Trophoblast cell (in vitro differentiated cells and primary cell): ENCODE measurements at regions not wholly inside any gene's neighbourhood (a gene's known extent, or its start where the extent isn't known, plus 50 kb on each side); places are given as distances from the start of the nearest gene placed in this dataset.

Source experiments
- DNase-seq, 2 donors: peaks; one replicate each; pipeline ENCODE4 v3.0.0-alpha.2; 2016
- H2AFZ ChIP-seq: 2 replicates; pipeline ENCODE4 v1.6.1; 2013; ENCODE audit warnings: low read length, moderate library complexity, mild to moderate bottlenecking; ENCODE audit not compliant: insufficient read depth, poor library complexity
- H2AK5ac ChIP-seq: 2 replicates; pipeline ENCODE4 v1.6.1; 2013; ENCODE audit warnings: mild to moderate bottlenecking, low read length
- H2BK120ac ChIP-seq: 2 replicates; pipeline ENCODE4 v1.6.1; 2013; ENCODE audit warnings: low read length, mild to moderate bottlenecking, moderate library complexity; ENCODE audit not compliant: insufficient read depth, poor library complexity
- H2BK12ac ChIP-seq: 2 replicates; pipeline ENCODE4 v1.6.1; 2013; ENCODE audit warnings: mild to moderate bottlenecking, low read length, moderate library complexity
- H2BK5ac ChIP-seq: 2 replicates; pipeline ENCODE4 v1.6.1; 2013; ENCODE audit warnings: low read length, low read depth, moderate library complexity, mild to moderate bottlenecking; ENCODE audit not compliant: poor library complexity
- H3K14ac ChIP-seq: 2 replicates; pipeline ENCODE4 v1.6.1; 2013; ENCODE audit warnings: mild to moderate bottlenecking, low read length
- H3K18ac ChIP-seq: 2 replicates; pipeline ENCODE4 v1.6.1; 2013; ENCODE audit warnings: mild to moderate bottlenecking, low read length
- H3K23ac ChIP-seq: 2 replicates; pipeline ENCODE4 v1.6.1; 2013; ENCODE audit warnings: low read length
- H3K27ac ChIP-seq: 2 replicates; pipeline ENCODE4 v1.5.1; 2013; ENCODE audit warnings: low read depth, mild to moderate bottlenecking, inconsistent platforms, low read length, moderate library complexity
- H3K27me3 ChIP-seq: 2 replicates; pipeline ENCODE4 v1.6.1; 2013; ENCODE audit warnings: inconsistent platforms, mild to moderate bottlenecking, low read length, moderate library complexity; ENCODE audit not compliant: insufficient read depth
- H3K36me3 ChIP-seq, 2 experiments: 1 replicate in 1 of 2; 2 replicates in 1 of 2; pipeline ENCODE4 v1.6.1; 2013; ENCODE audit warnings: low read length in 2 of 2, mild to moderate bottlenecking in 2 of 2, moderate library complexity in 1 of 2; ENCODE audit not compliant: insufficient read depth in 2 of 2, control insufficient read depth in 1 of 2
- H3K4ac ChIP-seq: 2 replicates; pipeline ENCODE4 v1.6.1; 2013; ENCODE audit warnings: low read depth, mild to moderate bottlenecking, low read length, moderate library complexity
- H3K4me1 ChIP-seq, 2 experiments: 1 replicate in 1 of 2; 2 replicates in 1 of 2; pipeline ENCODE4 v1.6.1; 2013; ENCODE audit warnings: low read length in 2 of 2, mild to moderate bottlenecking in 2 of 2, moderate library complexity in 1 of 2; ENCODE audit not compliant: insufficient read depth in 2 of 2, control insufficient read depth in 1 of 2
- H3K4me2 ChIP-seq: 2 replicates; pipeline ENCODE4 v1.6.1; 2013; ENCODE audit warnings: inconsistent platforms, mild to moderate bottlenecking, low read length, moderate library complexity
- H3K4me3 ChIP-seq: 2 replicates; pipeline ENCODE4 v1.5.1; 2013; ENCODE audit warnings: mild to moderate bottlenecking, low read depth, low read length, inconsistent platforms
- H3K79me1 ChIP-seq: one replicate; pipeline ENCODE4 v1.6.1; 2013; ENCODE audit warnings: low read length
- H3K79me2 ChIP-seq: 2 replicates; pipeline ENCODE4 v1.6.1; 2013; ENCODE audit warnings: low read length, mild to moderate bottlenecking; ENCODE audit not compliant: control insufficient read depth, insufficient read depth, poor library complexity
- H3K9ac ChIP-seq: 2 replicates; pipeline ENCODE4 v1.6.1; 2013; ENCODE audit warnings: mild to moderate bottlenecking, low read length
- H3K9me3 ChIP-seq: 2 replicates; pipeline ENCODE4 v1.6.1; 2013; ENCODE audit warnings: low read depth, mild to moderate bottlenecking, control low read depth, inconsistent platforms, low read length; ENCODE audit not compliant: insufficient read depth
- H4K12ac ChIP-seq: 2 replicates; pipeline ENCODE4 v1.6.1; 2013; ENCODE audit warnings: low read depth, mild to moderate bottlenecking, low read length, moderate library complexity
- H4K8ac ChIP-seq: 2 replicates; pipeline ENCODE4 v1.6.1; 2013; ENCODE audit warnings: low read depth, mild to moderate bottlenecking, low read length, moderate library complexity
- H4K91ac ChIP-seq: one replicate; pipeline ENCODE4 v1.6.1; 2013; ENCODE audit warnings: low read depth, mild to moderate bottlenecking, low read length, moderate library complexity
- WGBS: extraction: QIAGEN DNeasy Blood & Tissue Kit; methylation state at CpG from one replicate; pipeline ENCODE4 v1.1.7; 2013; ENCODE audit warnings: missing lambda C conversion rate; ENCODE audit not compliant: insufficient read length, insufficient coverage; ENCODE audit errors: extremely low coverage; 5-methylcytosine and 5-hydroxymethylcytosine counted together

DNA sequence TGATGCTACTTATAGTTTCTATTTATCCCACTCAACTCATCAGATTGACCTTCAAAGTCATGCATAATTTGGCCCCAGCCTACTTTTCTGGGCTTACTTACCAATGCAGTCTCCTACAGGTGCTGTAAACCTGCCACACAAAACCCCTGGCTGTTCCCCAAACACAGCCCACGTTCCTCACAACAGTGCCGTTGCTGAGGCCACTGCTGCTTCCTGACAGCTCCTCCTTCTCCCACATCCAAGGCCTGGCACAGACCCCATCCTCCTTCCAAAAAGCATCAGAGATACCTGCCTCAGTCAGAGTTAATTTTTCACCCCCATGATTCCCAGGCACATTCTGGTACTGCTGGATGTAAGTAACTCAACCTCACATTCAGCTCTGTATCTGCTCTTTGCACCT, 68.1 kb upstream of the SIMC1 start:
- no CpG with 5 or more reads among the region's 2 CpGs for WGBS
- no peak overlapping the region for H3K9ac ChIP-seq

GRCh38 chr5:176171171-176171760, 67.0 kb upstream of the SIMC1 start:
- Histone ChIP-seq H3K23ac (no peak overlapping the region), H2BK12ac (no peak overlapping the region), H3K18ac (no peak overlapping the region), H2AFZ (no peak overlapping the region), H4K8ac (no peak overlapping the region), H3K4me2 (no peak overlapping the region), H3K4me1 (no peaks in the 10 kb centered on the region), H3K79me1 (no peaks in the 10 kb centered on the region), H2BK5ac (no peak overlapping the region), H4K91ac (no peak overlapping the region), H3K27ac (no peak overlapping the region), H2BK120ac (no peak overlapping the region), H3K27me3 (no peaks in the 10 kb centered on the region), H3K79me2 (no peaks in the 10 kb centered on the region), H3K4ac (no peak overlapping the region), H4K12ac (no peak overlapping the region), H2AK5ac (no peak overlapping the region), H3K9ac (no peak overlapping the region), H3K9me3 (no peaks in the 10 kb centered on the region), H3K14ac (no peak overlapping the region), H3K36me3 (no peaks in the 10 kb centered on the region), H3K4me3 (no peak overlapping the region)
- WGBS, result no CpG with 5 or more reads among the region's 11 CpGs
- no peak for DNase-seq

More for the DNA sequence above, 68.1 kb upstream of the SIMC1 start:
- H3K27me3 ChIP-seq, result no peaks in the 10 kb centered on the region
- H3K4me3 ChIP-seq, result no peak overlapping the region
- H3K79me2 ChIP-seq, result no peaks in the 10 kb centered on the region
- H3K36me3 ChIP-seq, result no peaks in the 10 kb centered on the region
- no peaks in the 10 kb centered on the region for H3K79me1 ChIP-seq
- no peak overlapping the region for H3K27ac ChIP-seq
- H4K8ac ChIP-seq, result no peak overlapping the region
- H3K9me3 ChIP-seq, result no peaks in the 10 kb centered on the region
- H3K18ac ChIP-seq, result no peak overlapping the region
- H3K4ac ChIP-seq, result no peak overlapping the region
- H2BK120ac ChIP-seq, result no peak overlapping the region
- H4K12ac ChIP-seq, result no peak overlapping the region
- H4K91ac ChIP-seq, result no peak overlapping the region
- H3K4me2 ChIP-seq, result no peak overlapping the region
- H2BK5ac ChIP-seq, result no peak overlapping the region
- H3K23ac ChIP-seq, result no peak overlapping the region
- no peak overlapping the region for H2AK5ac ChIP-seq
- H2AFZ ChIP-seq, result no peak overlapping the region
- H3K4me1 ChIP-seq, result no peaks in the 10 kb centered on the region
- no peak for DNase-seq
- H3K14ac ChIP-seq, result no peak overlapping the region
- no peak overlapping the region for H2BK12ac ChIP-seq

GRCh38 chr5:176172246-176172645, 66.0 kb upstream of the SIMC1 start:
- H3K9ac ChIP-seq, result no peak overlapping the region
- no CpG with 5 or more reads among the region's 7 CpGs for WGBS
- H3K4me1 ChIP-seq, result no peaks in the 10 kb centered on the region
- H3K4me3 ChIP-seq, result no peak overlapping the region
- no peak overlapping the region for H4K8ac ChIP-seq
- H2BK120ac ChIP-seq, result no peak overlapping the region
- H3K27me3 ChIP-seq, result no peaks in the 10 kb centered on the region
- H3K14ac ChIP-seq, result no peak overlapping the region
- no peak for DNase-seq
- H2AFZ ChIP-seq, result no peak overlapping the region
- H3K23ac ChIP-seq, result no peak overlapping the region
- no peaks in the 10 kb centered on the region for H3K36me3 ChIP-seq
- no peaks in the 10 kb centered on the region for H3K79me1 ChIP-seq
- H3K79me2 ChIP-seq, result no peaks in the 10 kb centered on the region
- H3K4ac ChIP-seq, result no peak overlapping the region
- H2BK5ac ChIP-seq, result no peak overlapping the region
- H3K27ac ChIP-seq, result no peak overlapping the region
- H4K91ac ChIP-seq, result no peak overlapping the region
- no peak overlapping the region for H2BK12ac ChIP-seq
- no peak overlapping the region for H2AK5ac ChIP-seq
- H3K4me2 ChIP-seq, result no peak overlapping the region
- H4K12ac ChIP-seq, result no peak overlapping the region
- no peak overlapping the region for H3K18ac ChIP-seq
- no peaks in the 10 kb centered on the region for H3K9me3 ChIP-seq

- H2BK5ac ChIP-seq, result no peak overlapping the region
- no peak overlapping the region for H2BK12ac ChIP-seq
- H3K4me2 ChIP-seq, result no peak overlapping the region
- no peaks in the 10 kb centered on the region for H3K79me2 ChIP-seq
- H2BK120ac ChIP-seq, result no peak overlapping the region
- DNase-seq, result no peak
- peak overlapping the region; percentile 20 for H3K4me3 ChIP-seq
- H4K12ac ChIP-seq, result no peak overlapping the region
- H2AFZ ChIP-seq, result no peak overlapping the region
- no CpG with 5 or more reads among the region's 7 CpGs for WGBS
- no peaks in the 10 kb centered on the region for H3K36me3 ChIP-seq
- H3K9me3 ChIP-seq, result no peaks in the 10 kb centered on the region
- H3K9ac ChIP-seq, result no peak overlapping the region
- no peak overlapping the region for H3K23ac ChIP-seq
- H4K8ac ChIP-seq, result no peak overlapping the region
- no peaks in the 10 kb centered on the region for H3K4me1 ChIP-seq
- no peak overlapping the region for H4K91ac ChIP-seq
- no peaks in the 10 kb centered on the region for H3K27me3 ChIP-seq
- H2AK5ac ChIP-seq, result no peak overlapping the region
- H3K14ac ChIP-seq, result no peak overlapping the region
- no peaks in the 10 kb centered on the region for H3K79me1 ChIP-seq
- no peak overlapping the region for H3K27ac ChIP-seq
- no peak overlapping the region for H3K18ac ChIP-seq
- no peak overlapping the region for H3K4ac ChIP-seq
These were observed 64.6 kb upstream of the SIMC1 start for GRCh38 chr5:176173647-176174046.
